ENCODE measurements at regions not wholly inside any gene's neighbourhood (a gene's known extent, or its start where the extent isn't known, plus 50 kb on each side); places are given as distances from the start of the nearest gene placed in this dataset.

GRCh38 chr14:53411125-53411524, 258.0 kb upstream of the DDHD1 start:
- Histone ChIP-seq H3K27ac (ENCODE audit: insufficient read depth, low read length) (peak overlapping the region; percentile 37), H4K20me1 (ENCODE audit: control insufficient read depth, extremely low read depth, insufficient read depth, low read length) (no peaks in the 10 kb centered on the region), H3K9me3 (ENCODE audit: control insufficient read depth, insufficient read depth, low read depth, low read length) (no peaks in the 10 kb centered on the region), H3K4me2 (ENCODE audit: extremely low read depth, insufficient read depth, low read length) (peak overlapping the region; percentile 28), H3K4me1 (ENCODE audit: control insufficient read depth, extremely low read depth, insufficient read depth, low read length) (peaks cover 6% of the 10 kb centered on the region), H3K79me2 (ENCODE audit: control insufficient read depth, insufficient read depth, low read length) (no peaks in the 10 kb centered on the region), H2AFZ (ENCODE audit: low read length) (no peak overlapping the region), H3K27me3 (ENCODE audit: control insufficient read depth, insufficient read depth, low read length) (no peaks in the 10 kb centered on the region), H3K36me3 (ENCODE audit: control insufficient read depth, insufficient read depth, low read length) (no peaks in the 10 kb centered on the region), H3K4me3 (replicated peaks in 1 of 4; ENCODE audit: control extremely low read depth in 1 of 4, insufficient read depth in 1 of 4, low read depth in 3 of 4, low read length in 4 of 4) (no peak overlapping the region), H3K9ac (ENCODE audit: insufficient read depth, low read length) (no peak overlapping the region)
- peak; percentile 90 to 94 for DNase-seq (ENCODE audit: low read depth in 2 of 2)
- TF ChIP-seq CTCF (conservative IDR thresholded peaks at IDR 0.05 in 1 of 2, IDR thresholded peaks at IDR 0.05 in 1 of 2; ENCODE audit: low read depth in 1 of 2, low read length in 2 of 2), result no peak
- TF ChIP-seq EZH2 (IDR thresholded peaks at IDR 0.05; ENCODE audit: low read length, missing control alignments), result no peak

- Histone ChIP-seq H3K27ac (ENCODE audit: insufficient read depth, low read length) (peak overlapping the region; percentile 69), H3K4me3 (replicated peaks in 1 of 4; ENCODE audit: control extremely low read depth in 1 of 4, insufficient read depth in 1 of 4, low read depth in 3 of 4, low read length in 4 of 4) (no peak overlapping the region), H3K9me3 (ENCODE audit: control insufficient read depth, insufficient read depth, low read depth, low read length) (no peaks in the 10 kb centered on the region), H2AFZ (ENCODE audit: low read length) (peak overlapping the region; percentile 20), H3K4me1 (ENCODE audit: control insufficient read depth, extremely low read depth, insufficient read depth, low read length) (peaks cover 6% of the 10 kb centered on the region), H3K4me2 (ENCODE audit: extremely low read depth, insufficient read depth, low read length) (peak overlapping the region; percentile 68), H3K79me2 (ENCODE audit: control insufficient read depth, insufficient read depth, low read length) (no peaks in the 10 kb centered on the region), H3K9ac (ENCODE audit: insufficient read depth, low read length) (no peak overlapping the region), H3K27me3 (ENCODE audit: control insufficient read depth, insufficient read depth, low read length) (no peaks in the 10 kb centered on the region), H4K20me1 (ENCODE audit: control insufficient read depth, extremely low read depth, insufficient read depth, low read length) (no peaks in the 10 kb centered on the region), H3K36me3 (ENCODE audit: control insufficient read depth, insufficient read depth, low read length) (no peaks in the 10 kb centered on the region)
- no peak for TF ChIP-seq EZH2 (IDR thresholded peaks at IDR 0.05; ENCODE audit: low read length, missing control alignments)
- no peak for TF ChIP-seq CTCF (conservative IDR thresholded peaks at IDR 0.05 in 1 of 2, IDR thresholded peaks at IDR 0.05 in 1 of 2; ENCODE audit: low read depth in 1 of 2, low read length in 2 of 2)
- peak in 1 of 2 donors; percentile 78 for DNase-seq (ENCODE audit: low read depth in 2 of 2)
These were observed 256.8 kb upstream of the DDHD1 start for GRCh38 chr14:53409969-53410368.

GRCh38 chr14:53409289-53409688, 256.2 kb upstream of the DDHD1 start:
- Histone ChIP-seq H2AFZ (ENCODE audit: low read length) (no peak overlapping the region), H3K27ac (ENCODE audit: insufficient read depth, low read length) (peak overlapping the region; percentile 69), H3K9me3 (ENCODE audit: control insufficient read depth, insufficient read depth, low read depth, low read length) (no peaks in the 10 kb centered on the region), H3K4me1 (ENCODE audit: control insufficient read depth, extremely low read depth, insufficient read depth, low read length) (peaks cover 6% of the 10 kb centered on the region), H3K36me3 (ENCODE audit: control insufficient read depth, insufficient read depth, low read length) (no peaks in the 10 kb centered on the region), H3K4me3 (replicated peaks in 1 of 4; ENCODE audit: control extremely low read depth in 1 of 4, insufficient read depth in 1 of 4, low read depth in 3 of 4, low read length in 4 of 4) (no peak overlapping the region), H3K9ac (ENCODE audit: insufficient read depth, low read length) (no peak overlapping the region), H3K79me2 (ENCODE audit: control insufficient read depth, insufficient read depth, low read length) (no peaks in the 10 kb centered on the region), H3K27me3 (ENCODE audit: control insufficient read depth, insufficient read depth, low read length) (no peaks in the 10 kb centered on the region), H3K4me2 (ENCODE audit: extremely low read depth, insufficient read depth, low read length) (no peak overlapping the region), H4K20me1 (ENCODE audit: control insufficient read depth, extremely low read depth, insufficient read depth, low read length) (no peaks in the 10 kb centered on the region)
- no peak for DNase-seq (ENCODE audit: low read depth in 2 of 2)
- TF ChIP-seq EZH2 (IDR thresholded peaks at IDR 0.05; ENCODE audit: low read length, missing control alignments), result no peak
- TF ChIP-seq CTCF (conservative IDR thresholded peaks at IDR 0.05 in 1 of 2, IDR thresholded peaks at IDR 0.05 in 1 of 2; ENCODE audit: low read depth in 1 of 2, low read length in 2 of 2), result no peak

Measured in fibroblast of lung (primary cell).